Stimulated activated CD4-positive, alpha-beta T cell treated with anti-CD3 and anti-CD28 coated beads, TNF-alpha, amount 100 ng/mL, for 1 hour (primary cell): ENCODE measurements at regions not wholly inside any gene's neighbourhood (a gene's known extent, or its start where the extent isn't known, plus 50 kb on each side); places are given as distances from the start of the nearest gene placed in this dataset.
"Not testable (repeated sequence)": the region's sequence is repeated elsewhere in the genome, so short reads cannot be mapped to it uniquely, and the experiment has no call there.

Experiments
- DNase-seq, 3 donors: peaks; one replicate each; pipeline ENCODE4 v3.0.0-alpha.2; 2020; ENCODE audit warnings: low read depth in 3 of 3, low spot score in 1 of 3

- no peak for DNase-seq
Observed at GRCh38 chr2:83217854-83218253, 1241.2 kb downstream of the SUCLG1 start.

- DNase-seq = no peak
Observed at GRCh38 chr2:83196225-83196624, 1262.9 kb downstream of the SUCLG1 start.

GRCh38 chr2:83191316-83191715, 1267.8 kb downstream of the SUCLG1 start:
- DNase-seq = no peak

- DNase-seq = no peak
Observed at GRCh38 chr2:83186105-83186760, 1272.8 kb downstream of the SUCLG1 start.

GRCh38 chr2:83180862-83181530, 1278.1 kb downstream of the SUCLG1 start:
- not testable (repeated sequence) for DNase-seq

- DNase-seq = no peak
Observed at GRCh38 chr2:83176539-83176938, 1282.5 kb downstream of the SUCLG1 start.

- no peak for DNase-seq
Observed at GRCh38 chr2:83172841-83173240, 1286.2 kb downstream of the SUCLG1 start.

- DNase-seq = no peak
Observed at GRCh38 chr2:83168377-83168776, 1290.7 kb downstream of the SUCLG1 start.

- no peak for DNase-seq
Observed at GRCh38 chr2:83162421-83162820, 1296.7 kb downstream of the SUCLG1 start.

- DNase-seq = no peak
Observed at GRCh38 chr2:83160571-83160970, 1298.5 kb downstream of the SUCLG1 start.

- no peak for DNase-seq
Observed at GRCh38 chr2:83155826-83156225, 1303.3 kb downstream of the SUCLG1 start.

- DNase-seq = no peak
Observed at GRCh38 chr2:83143946-83144345, 1315.1 kb downstream of the SUCLG1 start.

- no peak for DNase-seq
Observed at GRCh38 chr2:83142934-83143333, 1316.1 kb downstream of the SUCLG1 start.

- DNase-seq = no peak
Observed at GRCh38 chr2:83115606-83116005, 1343.5 kb downstream of the SUCLG1 start.

- no peak for DNase-seq
Observed at GRCh38 chr2:83115155-83115554, 1343.9 kb downstream of the SUCLG1 start.

GRCh38 chr2:83113953-83114352, 1345.1 kb downstream of the SUCLG1 start:
- no peak for DNase-seq

- no peak for DNase-seq
Observed at GRCh38 chr2:83112858-83113257, 1346.2 kb downstream of the SUCLG1 start.

- DNase-seq = no peak
Observed at GRCh38 chr2:83109284-83109683, 1349.8 kb downstream of the SUCLG1 start.

- DNase-seq = no peak
Observed at GRCh38 chr2:83106853-83107252, 1352.2 kb downstream of the SUCLG1 start.

GRCh38 chr2:83104202-83104601, 1354.9 kb downstream of the SUCLG1 start:
- no peak for DNase-seq

- DNase-seq = no peak
Observed at GRCh38 chr2:83103613-83104012, 1355.5 kb downstream of the SUCLG1 start.

- DNase-seq = not testable (repeated sequence)
Observed at GRCh38 chr2:83089051-83089450, 1370.0 kb downstream of the SUCLG1 start.

GRCh38 chr2:83085869-83086268, 1373.2 kb downstream of the SUCLG1 start:
- DNase-seq = no peak
